ENCODE measurements at regions not wholly inside any gene's neighbourhood (a gene's known extent, or its start where the extent isn't known, plus 50 kb on each side); places are given as distances from the start of the nearest gene placed in this dataset.

DNA sequence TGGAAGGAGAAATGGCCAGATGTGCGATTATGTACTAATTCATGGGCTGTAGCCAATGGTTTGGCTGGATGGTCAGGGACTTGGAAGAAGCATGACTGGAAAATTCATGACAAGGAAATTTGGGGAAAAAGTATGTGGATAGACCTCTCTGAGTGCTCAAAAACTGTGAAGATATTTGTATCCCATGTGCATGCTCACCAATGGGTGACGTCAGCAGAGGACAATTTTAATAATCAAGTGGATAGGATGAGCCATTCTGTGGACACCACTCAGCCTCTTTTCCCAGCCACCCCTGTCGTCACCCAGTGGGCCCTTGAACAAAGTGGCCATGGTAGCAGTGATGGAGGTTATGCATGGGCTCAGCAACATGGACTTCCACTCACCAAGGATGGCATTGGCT lies 490.9 kb upstream of the CBLB start:
- TF ChIP-seq YY1 (IDR thresholded peaks at IDR 0.05; ENCODE audit: insufficient read depth, insufficient read length) (no peak), ZNF274 (IDR thresholded peaks at IDR 0.05; ENCODE audit: low read depth, low read length) (no peak), SUZ12 (IDR thresholded peaks at IDR 0.05; ENCODE audit: extremely low read depth, insufficient read depth, insufficient read length) (no peak)
